ENCODE measurements at regions not wholly inside any gene's neighbourhood (a gene's known extent, or its start where the extent isn't known, plus 50 kb on each side); places are given as distances from the start of the nearest gene placed in this dataset.

DNA sequence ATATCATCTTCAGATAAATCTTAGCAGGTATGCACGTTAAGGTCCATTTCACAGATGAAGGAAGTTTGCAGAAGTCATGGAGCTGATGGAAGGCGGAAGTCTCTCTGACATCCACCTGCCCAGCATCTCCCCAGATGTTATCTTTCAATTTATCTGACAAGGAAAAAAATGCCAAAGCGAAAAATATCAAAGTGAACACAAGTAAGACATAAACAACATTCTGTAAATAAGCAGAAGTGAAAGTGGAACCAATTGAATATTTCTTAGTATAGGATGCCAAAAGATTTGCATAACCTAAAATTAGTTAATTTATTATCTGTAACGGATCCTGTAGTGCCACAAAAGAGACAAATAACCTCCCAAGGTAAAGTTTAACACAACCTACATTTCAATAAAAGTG is 73.6 kb upstream of the NEBL start:
- DNase-seq, result no peak
- Histone ChIP-seq H3K36me3 (ENCODE audit: control insufficient read depth, insufficient read depth, low read length) (no peaks in the 10 kb centered on the region), H3K9me3 (ENCODE audit: control insufficient read depth, low read depth, low read length) (no peaks in the 10 kb centered on the region), H3K4me3 (ENCODE audit: low read length) (no peak overlapping the region), H3K27me3 (ENCODE audit: control insufficient read depth, insufficient read depth, low read length) (no peaks in the 10 kb centered on the region), H3K4me1 (ENCODE audit: control insufficient read depth, insufficient read depth, low read length) (no peaks in the 10 kb centered on the region), H3K27ac (ENCODE audit: low read length) (no peak overlapping the region)
- WGBS (ENCODE audit: insufficient coverage, low lambda C conversion rate), result 78% methylated on average over 2 of the region's 4 CpGs

DNA sequence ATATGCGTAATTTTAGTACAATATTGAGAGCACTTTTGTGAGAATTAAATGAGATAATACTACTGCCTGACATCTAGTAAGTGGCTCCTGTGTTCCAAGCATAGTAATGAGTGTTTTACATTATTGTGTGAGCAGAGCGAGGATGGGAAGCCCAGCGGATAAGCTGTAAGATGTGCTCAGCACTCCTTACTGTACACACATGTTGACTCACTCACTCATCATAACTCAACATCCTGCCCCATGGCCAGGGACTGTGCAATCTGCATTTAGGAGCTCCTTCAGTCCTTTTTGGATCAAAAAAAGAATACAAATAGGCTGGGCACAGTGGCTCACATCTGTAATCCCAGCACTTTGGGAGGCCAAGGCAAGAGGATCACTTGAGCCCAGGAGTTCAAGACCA is 72.9 kb upstream of the NEBL start:
- 100% methylated on average over 1 of the region's 3 CpGs for WGBS (ENCODE audit: insufficient coverage, low lambda C conversion rate)
- H3K27me3 ChIP-seq (ENCODE audit: control insufficient read depth, insufficient read depth, low read length), result no peaks in the 10 kb centered on the region
- H3K9me3 ChIP-seq (ENCODE audit: control insufficient read depth, low read depth, low read length), result no peaks in the 10 kb centered on the region
- H3K4me3 ChIP-seq (ENCODE audit: low read length), result no peak overlapping the region
- no peaks in the 10 kb centered on the region for H3K36me3 ChIP-seq (ENCODE audit: control insufficient read depth, insufficient read depth, low read length)
- no peak for DNase-seq
- H3K4me1 ChIP-seq (ENCODE audit: control insufficient read depth, insufficient read depth, low read length), result no peaks in the 10 kb centered on the region
- H3K27ac ChIP-seq (ENCODE audit: low read length), result no peak overlapping the region

DNA sequence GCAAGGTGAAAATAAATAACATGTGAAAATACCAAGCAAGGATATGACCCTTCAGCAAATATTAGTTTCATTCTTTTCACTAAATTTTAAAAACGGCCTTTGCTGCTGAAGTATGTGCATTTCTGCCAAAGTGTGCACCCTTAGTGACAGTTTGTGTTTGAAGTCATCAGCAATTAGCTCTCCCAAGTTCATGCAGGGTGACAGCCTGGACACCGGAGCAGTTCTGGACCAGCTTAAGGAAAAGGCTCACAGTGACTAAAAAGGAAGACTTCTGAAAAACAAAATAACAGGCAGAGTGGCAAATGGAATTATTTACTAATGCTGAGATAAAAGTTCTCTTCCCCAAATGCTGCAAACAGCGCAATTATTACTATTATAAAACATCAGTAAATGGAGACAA is 69.3 kb upstream of the NEBL start:
- H3K27ac ChIP-seq (ENCODE audit: low read length), result no peak overlapping the region
- no peaks in the 10 kb centered on the region for H3K4me1 ChIP-seq (ENCODE audit: control insufficient read depth, insufficient read depth, low read length)
- WGBS (ENCODE audit: insufficient coverage, low lambda C conversion rate), result 89% methylated on average over 1 of the region's 3 CpGs
- no peaks in the 10 kb centered on the region for H3K9me3 ChIP-seq (ENCODE audit: control insufficient read depth, low read depth, low read length)
- H3K4me3 ChIP-seq (ENCODE audit: low read length), result no peak overlapping the region
- DNase-seq, result no peak
- no peaks in the 10 kb centered on the region for H3K27me3 ChIP-seq (ENCODE audit: control insufficient read depth, insufficient read depth, low read length)
- H3K36me3 ChIP-seq (ENCODE audit: control insufficient read depth, insufficient read depth, low read length), result no peaks in the 10 kb centered on the region

DNA sequence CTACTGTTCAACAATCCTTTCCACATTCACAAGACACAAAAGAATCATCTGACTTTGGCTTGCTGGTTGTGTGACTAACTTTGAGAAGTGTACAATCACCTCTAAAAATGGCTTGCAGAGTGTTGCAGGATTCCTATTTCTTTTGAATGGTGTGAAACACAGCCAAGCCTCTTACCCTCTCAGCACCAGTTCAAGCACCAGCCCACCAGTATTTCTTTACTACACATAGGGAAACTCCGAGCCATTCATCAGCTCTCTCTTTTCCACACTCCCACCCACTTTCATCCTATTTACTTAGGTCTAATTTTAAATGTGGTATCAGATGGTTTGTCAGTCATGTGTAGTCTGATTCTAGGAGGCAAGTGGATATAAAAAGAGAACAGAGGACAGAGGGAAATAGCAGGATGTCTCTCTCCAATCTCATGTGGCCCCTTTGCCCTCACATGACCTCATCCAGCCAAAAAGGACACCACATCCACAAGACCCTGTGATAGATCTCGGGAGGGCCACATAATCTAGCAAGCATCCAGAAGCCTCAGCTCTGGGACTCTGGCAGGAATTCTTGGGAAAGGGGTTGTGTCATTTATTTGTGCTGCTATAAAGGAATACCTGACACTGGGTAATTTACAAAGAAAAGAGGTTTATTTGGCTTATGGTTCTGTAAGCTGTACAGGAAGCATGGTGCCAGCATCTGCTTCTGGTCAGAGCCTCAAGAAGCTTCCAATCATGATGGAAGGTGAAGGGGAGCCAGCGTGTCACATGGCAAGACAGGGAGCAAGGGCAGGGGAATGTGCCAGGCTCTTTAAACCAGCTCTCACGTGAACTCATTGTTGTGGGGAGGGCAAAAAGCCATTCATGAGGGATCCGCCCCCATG is 66.8 kb upstream of the NEBL start:
- WGBS (ENCODE audit: insufficient coverage, low lambda C conversion rate), result 71% methylated on average over 1 of the region's 5 CpGs
- DNase-seq, result no peak
- Histone ChIP-seq H3K27me3 (ENCODE audit: control insufficient read depth, insufficient read depth, low read length) (no peaks in the 10 kb centered on the region), H3K27ac (ENCODE audit: low read length) (no peak overlapping the region), H3K9me3 (ENCODE audit: control insufficient read depth, low read depth, low read length) (no peaks in the 10 kb centered on the region), H3K4me3 (ENCODE audit: low read length) (no peak overlapping the region), H3K4me1 (ENCODE audit: control insufficient read depth, insufficient read depth, low read length) (no peaks in the 10 kb centered on the region), H3K36me3 (ENCODE audit: control insufficient read depth, insufficient read depth, low read length) (no peaks in the 10 kb centered on the region)

DNA sequence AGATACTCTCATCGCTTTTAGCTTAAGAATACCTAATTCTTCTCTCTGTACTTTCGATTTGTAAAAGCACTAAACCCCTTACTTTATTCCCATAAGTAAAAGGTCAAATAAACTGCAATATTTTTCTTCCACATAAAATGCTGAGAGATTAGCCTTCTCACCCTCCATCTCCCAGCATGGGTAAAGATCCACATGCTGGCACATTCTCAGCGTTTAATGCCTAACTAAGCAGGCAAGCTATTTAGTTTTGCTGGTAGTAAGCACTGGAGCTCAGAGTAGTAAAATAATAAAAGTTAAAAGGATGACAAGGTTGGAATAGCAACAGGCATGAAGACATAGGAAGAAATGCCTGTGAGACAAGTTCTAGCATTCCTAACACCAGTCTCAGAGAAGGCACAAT is 65.9 kb upstream of the NEBL start:
- Histone ChIP-seq H3K27me3 (ENCODE audit: control insufficient read depth, insufficient read depth, low read length) (no peaks in the 10 kb centered on the region), H3K4me3 (ENCODE audit: low read length) (no peak overlapping the region), H3K27ac (ENCODE audit: low read length) (no peak overlapping the region), H3K4me1 (ENCODE audit: control insufficient read depth, insufficient read depth, low read length) (no peaks in the 10 kb centered on the region), H3K9me3 (ENCODE audit: control insufficient read depth, low read depth, low read length) (no peaks in the 10 kb centered on the region), H3K36me3 (ENCODE audit: control insufficient read depth, insufficient read depth, low read length) (no peaks in the 10 kb centered on the region)
- 88% methylated on average over 1 of the region's 3 CpGs for WGBS (ENCODE audit: insufficient coverage, low lambda C conversion rate)
- DNase-seq, result no peak

DNA sequence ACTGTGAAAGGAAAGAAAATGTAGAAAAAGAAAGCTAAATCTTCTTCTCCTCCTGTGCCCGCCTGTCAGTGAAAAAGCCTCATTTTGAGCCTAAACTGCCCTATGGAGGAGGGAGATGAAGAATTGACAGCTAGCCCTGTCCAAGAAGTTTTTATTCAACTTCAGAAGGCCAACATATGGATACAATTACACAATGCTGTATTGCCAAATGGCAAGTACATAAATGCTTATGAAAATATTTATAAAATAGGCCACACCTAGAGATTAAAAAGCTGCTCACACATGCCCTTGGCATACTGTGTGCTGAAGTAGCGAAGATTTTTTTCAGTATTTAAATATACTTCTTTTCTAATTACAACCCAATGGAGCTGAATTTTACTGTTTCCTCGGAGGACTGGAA is 65.1 kb upstream of the NEBL start:
- Histone ChIP-seq H3K4me1 (ENCODE audit: control insufficient read depth, insufficient read depth, low read length) (no peaks in the 10 kb centered on the region), H3K36me3 (ENCODE audit: control insufficient read depth, insufficient read depth, low read length) (no peaks in the 10 kb centered on the region), H3K27ac (ENCODE audit: low read length) (no peak overlapping the region), H3K4me3 (ENCODE audit: low read length) (no peak overlapping the region), H3K9me3 (ENCODE audit: control insufficient read depth, low read depth, low read length) (no peaks in the 10 kb centered on the region), H3K27me3 (ENCODE audit: control insufficient read depth, insufficient read depth, low read length) (no peaks in the 10 kb centered on the region)
- 80% methylated on average over 1 of the region's 3 CpGs for WGBS (ENCODE audit: insufficient coverage, low lambda C conversion rate)
- DNase-seq, result no peak

DNA sequence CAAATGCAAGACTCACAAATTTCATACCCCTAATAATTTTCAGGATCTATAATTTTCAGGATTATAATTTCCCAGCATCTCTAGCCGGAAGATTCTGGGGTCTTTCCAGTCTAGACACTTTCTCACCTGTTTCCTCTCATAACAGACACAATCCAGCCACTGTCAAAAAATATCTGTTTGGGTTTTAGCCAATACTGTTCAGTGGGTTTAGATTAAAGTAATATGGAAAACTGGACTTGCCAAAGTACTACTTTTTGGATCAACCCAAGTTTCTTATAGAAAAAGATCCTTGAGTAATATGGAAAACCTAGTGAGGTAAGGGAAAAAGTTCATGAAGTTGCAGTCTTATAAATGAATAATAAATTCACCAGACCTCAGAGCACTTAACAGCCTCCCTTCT is 62.1 kb upstream of the NEBL start:
- Histone ChIP-seq H3K27ac (ENCODE audit: low read length) (no peak overlapping the region), H3K4me1 (ENCODE audit: control insufficient read depth, insufficient read depth, low read length) (no peaks in the 10 kb centered on the region), H3K9me3 (ENCODE audit: control insufficient read depth, low read depth, low read length) (no peaks in the 10 kb centered on the region), H3K27me3 (ENCODE audit: control insufficient read depth, insufficient read depth, low read length) (no peaks in the 10 kb centered on the region), H3K36me3 (ENCODE audit: control insufficient read depth, insufficient read depth, low read length) (no peaks in the 10 kb centered on the region), H3K4me3 (ENCODE audit: low read length) (no peak overlapping the region)
- DNase-seq, result no peak
- WGBS (ENCODE audit: insufficient coverage, low lambda C conversion rate), result no CpG with 5 or more reads among the region's 1 CpG

DNA sequence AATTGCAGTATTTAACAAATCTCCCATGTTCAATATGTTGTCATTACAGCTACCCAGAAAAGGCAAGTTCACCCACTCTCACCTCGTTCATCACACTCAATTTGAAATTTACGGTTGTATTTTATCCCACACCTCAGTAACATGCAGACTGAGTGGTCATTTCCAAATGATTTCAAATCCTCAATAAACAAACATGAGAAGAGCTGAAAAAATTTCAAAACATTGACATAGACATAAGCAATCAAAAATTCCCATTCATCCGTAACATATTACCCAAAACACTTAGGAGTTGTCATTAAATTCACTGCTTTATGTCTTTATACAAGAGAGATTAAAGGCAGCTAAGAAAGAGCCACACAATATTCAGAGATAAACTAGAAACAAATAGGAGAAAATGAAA is 61.7 kb upstream of the NEBL start:
- Histone ChIP-seq H3K27me3 (ENCODE audit: control insufficient read depth, insufficient read depth, low read length) (no peaks in the 10 kb centered on the region), H3K27ac (ENCODE audit: low read length) (no peak overlapping the region), H3K4me3 (ENCODE audit: low read length) (no peak overlapping the region), H3K36me3 (ENCODE audit: control insufficient read depth, insufficient read depth, low read length) (no peaks in the 10 kb centered on the region), H3K4me1 (ENCODE audit: control insufficient read depth, insufficient read depth, low read length) (no peaks in the 10 kb centered on the region), H3K9me3 (ENCODE audit: control insufficient read depth, low read depth, low read length) (no peaks in the 10 kb centered on the region)
- 80% methylated on average over 1 of the region's 3 CpGs for WGBS (ENCODE audit: insufficient coverage, low lambda C conversion rate)
- no peak for DNase-seq

DNA sequence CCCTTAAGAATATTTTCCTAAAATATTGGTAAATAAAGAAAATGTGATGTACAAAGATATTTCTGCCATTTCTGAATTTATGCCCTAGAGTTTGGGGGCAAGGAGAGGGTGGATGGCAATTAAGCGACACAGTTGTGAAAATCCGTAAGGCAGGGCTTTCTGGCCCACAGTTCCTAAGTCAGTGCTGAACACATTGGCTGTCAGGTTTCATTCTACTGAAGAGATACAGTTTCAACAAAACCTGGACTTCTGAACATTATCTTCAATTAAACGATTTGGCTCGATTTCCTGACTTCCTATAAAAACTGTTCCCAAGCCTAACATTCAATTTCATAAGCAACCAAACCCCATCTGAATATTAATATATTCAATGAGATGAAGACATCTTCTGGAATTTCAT is 61.1 kb upstream of the NEBL start:
- Histone ChIP-seq H3K27ac (ENCODE audit: low read length) (no peak overlapping the region), H3K27me3 (ENCODE audit: control insufficient read depth, insufficient read depth, low read length) (no peaks in the 10 kb centered on the region), H3K9me3 (ENCODE audit: control insufficient read depth, low read depth, low read length) (no peaks in the 10 kb centered on the region), H3K36me3 (ENCODE audit: control insufficient read depth, insufficient read depth, low read length) (no peaks in the 10 kb centered on the region), H3K4me1 (ENCODE audit: control insufficient read depth, insufficient read depth, low read length) (no peaks in the 10 kb centered on the region), H3K4me3 (ENCODE audit: low read length) (no peak overlapping the region)
- WGBS (ENCODE audit: insufficient coverage, low lambda C conversion rate), result no CpG with 5 or more reads among the region's 4 CpGs
- DNase-seq, result no peak

DNA sequence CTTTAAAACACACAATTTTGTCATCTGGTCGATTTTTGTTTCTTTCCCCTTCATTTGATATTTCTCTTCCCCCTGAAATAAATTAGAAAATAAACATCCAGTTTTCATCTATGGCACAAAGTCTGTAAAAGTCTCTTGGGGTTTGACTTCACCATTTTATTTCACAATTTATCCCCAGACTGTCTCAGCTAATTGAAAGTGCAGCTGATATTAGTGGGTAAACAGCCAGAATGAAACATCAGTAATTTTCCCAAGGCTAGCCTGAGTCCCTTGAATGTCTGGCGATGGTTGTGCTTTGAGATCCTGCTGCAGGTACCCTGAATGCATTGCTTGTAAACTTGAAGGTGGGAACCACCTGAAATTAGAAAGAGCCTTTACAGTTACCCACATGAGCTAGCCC is 60.6 kb upstream of the NEBL start:
- H3K4me1 ChIP-seq (ENCODE audit: control insufficient read depth, insufficient read depth, low read length), result no peaks in the 10 kb centered on the region
- no peaks in the 10 kb centered on the region for H3K27me3 ChIP-seq (ENCODE audit: control insufficient read depth, insufficient read depth, low read length)
- no peak overlapping the region for H3K27ac ChIP-seq (ENCODE audit: low read length)
- no peak overlapping the region for H3K4me3 ChIP-seq (ENCODE audit: low read length)
- no peaks in the 10 kb centered on the region for H3K9me3 ChIP-seq (ENCODE audit: control insufficient read depth, low read depth, low read length)
- 75% methylated on average over 1 of the region's 2 CpGs for WGBS (ENCODE audit: insufficient coverage, low lambda C conversion rate)
- no peaks in the 10 kb centered on the region for H3K36me3 ChIP-seq (ENCODE audit: control insufficient read depth, insufficient read depth, low read length)
- DNase-seq, result no peak

DNA sequence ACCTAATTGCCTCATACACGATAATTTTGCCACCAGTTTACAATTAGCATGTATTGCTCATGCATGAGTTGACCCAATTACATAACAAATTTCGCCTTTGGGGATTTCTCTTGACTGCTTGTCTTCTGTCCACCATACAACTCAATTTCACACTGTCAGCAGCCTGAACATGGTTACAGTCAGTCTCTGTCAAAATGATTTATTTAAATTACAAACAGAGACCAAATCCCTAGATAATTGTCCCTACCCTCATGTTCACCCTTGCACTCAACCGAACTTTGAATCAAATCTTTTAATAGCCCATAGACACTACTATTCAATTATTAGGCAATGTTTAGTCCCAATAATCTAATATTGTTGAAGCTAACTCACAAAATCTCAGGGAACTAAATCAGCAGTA is 59.7 kb upstream of the NEBL start:
- WGBS (ENCODE audit: insufficient coverage, low lambda C conversion rate), result 64% methylated on average over 2 of the region's 3 CpGs
- no peak for DNase-seq

More for the DNA sequence above, 59.7 kb upstream of the NEBL start:
- Histone ChIP-seq H3K36me3 (ENCODE audit: control insufficient read depth, insufficient read depth, low read length) (no peaks in the 10 kb centered on the region), H3K27ac (ENCODE audit: low read length) (no peak overlapping the region), H3K27me3 (ENCODE audit: control insufficient read depth, insufficient read depth, low read length) (no peaks in the 10 kb centered on the region), H3K4me1 (ENCODE audit: control insufficient read depth, insufficient read depth, low read length) (no peaks in the 10 kb centered on the region), H3K4me3 (ENCODE audit: low read length) (no peak overlapping the region), H3K9me3 (ENCODE audit: control insufficient read depth, low read depth, low read length) (no peaks in the 10 kb centered on the region)

All from large intestine (tissue), 3 donors.